ENCODE measurements at regions not wholly inside any gene's neighbourhood (a gene's known extent, or its start where the extent isn't known, plus 50 kb on each side); places are given as distances from the start of the nearest gene placed in this dataset.

GRCh38 chr14:66233591-66233990 lies 252.6 kb upstream of the CCDC196 start:
- H3K4me3 ChIP-seq = no peak overlapping the region
- no peaks in the 10 kb centered on the region for H3K4me1 ChIP-seq
- H3K36me3 ChIP-seq = no peaks in the 10 kb centered on the region
- H3K9me3 ChIP-seq = no peaks in the 10 kb centered on the region
- H3K27ac ChIP-seq = no peak overlapping the region
- intact Hi-C loops (cut with DNase I) = no loop called here
- no peak for TF ChIP-seq CTCF (IDR thresholded peaks at IDR 0.05)
- no peak for DNase-seq (ENCODE audit: low spot score in 2 of 2)
- H3K27me3 ChIP-seq = no peaks in the 10 kb centered on the region

- H3K4me3 ChIP-seq = no peak overlapping the region
- H3K27me3 ChIP-seq = no peaks in the 10 kb centered on the region
- H3K36me3 ChIP-seq = no peaks in the 10 kb centered on the region
- intact Hi-C loops (cut with DNase I) = no loop called here
- DNase-seq (ENCODE audit: low spot score in 2 of 2) = no peak
- H3K4me1 ChIP-seq = no peaks in the 10 kb centered on the region
- no peak for TF ChIP-seq CTCF (IDR thresholded peaks at IDR 0.05)
- H3K9me3 ChIP-seq = no peaks in the 10 kb centered on the region
- no peak overlapping the region for H3K27ac ChIP-seq
Measured at GRCh38 chr14:66234411-66234810, 251.8 kb upstream of the CCDC196 start.

- Histone ChIP-seq H3K9me3 (no peaks in the 10 kb centered on the region), H3K36me3 (no peaks in the 10 kb centered on the region), H3K27me3 (no peaks in the 10 kb centered on the region), H3K4me1 (no peaks in the 10 kb centered on the region), H3K27ac (no peak overlapping the region), H3K4me3 (no peak overlapping the region)
- DNase-seq (ENCODE audit: low spot score in 2 of 2) = no peak
- intact Hi-C loops (cut with DNase I) = no loop called here
- TF ChIP-seq CTCF (IDR thresholded peaks at IDR 0.05) = no peak
Measured at GRCh38 chr14:66237741-66238140, 248.4 kb upstream of the CCDC196 start.

GRCh38 chr14:66238969-66239368 lies 247.2 kb upstream of the CCDC196 start:
- no peak overlapping the region for H3K27ac ChIP-seq
- TF ChIP-seq CTCF (IDR thresholded peaks at IDR 0.05) = no peak
- H3K36me3 ChIP-seq = no peaks in the 10 kb centered on the region
- no peak for DNase-seq (ENCODE audit: low spot score in 2 of 2)
- H3K4me1 ChIP-seq = no peaks in the 10 kb centered on the region
- H3K4me3 ChIP-seq = no peak overlapping the region
- intact Hi-C loops (cut with DNase I) = no loop called here
- no peaks in the 10 kb centered on the region for H3K27me3 ChIP-seq
- no peaks in the 10 kb centered on the region for H3K9me3 ChIP-seq

- Histone ChIP-seq H3K4me1 (no peaks in the 10 kb centered on the region), H3K27ac (no peak overlapping the region), H3K36me3 (no peaks in the 10 kb centered on the region), H3K27me3 (no peaks in the 10 kb centered on the region), H3K9me3 (no peaks in the 10 kb centered on the region), H3K4me3 (no peak overlapping the region)
- DNase-seq (ENCODE audit: low spot score in 2 of 2) = no peak
- intact Hi-C loops (cut with DNase I) = no loop called here
- no peak for TF ChIP-seq CTCF (IDR thresholded peaks at IDR 0.05)
Measured at GRCh38 chr14:66239589-66239988, 246.6 kb upstream of the CCDC196 start.

GRCh38 chr14:66240105-66240504 lies 246.1 kb upstream of the CCDC196 start:
- TF ChIP-seq CTCF (IDR thresholded peaks at IDR 0.05) = no peak
- H3K9me3 ChIP-seq = no peaks in the 10 kb centered on the region
- no peak overlapping the region for H3K27ac ChIP-seq
- intact Hi-C loops (cut with DNase I) = no loop called here
- H3K36me3 ChIP-seq = no peaks in the 10 kb centered on the region
- H3K4me1 ChIP-seq = no peaks in the 10 kb centered on the region
- DNase-seq (ENCODE audit: low spot score in 2 of 2) = no peak
- no peak overlapping the region for H3K4me3 ChIP-seq
- no peaks in the 10 kb centered on the region for H3K27me3 ChIP-seq

All from ascending aorta (tissue), 2 donors.